ENCODE measurements at regions not wholly inside any gene's neighbourhood (a gene's known extent, or its start where the extent isn't known, plus 50 kb on each side); places are given as distances from the start of the nearest gene placed in this dataset.

DNA sequence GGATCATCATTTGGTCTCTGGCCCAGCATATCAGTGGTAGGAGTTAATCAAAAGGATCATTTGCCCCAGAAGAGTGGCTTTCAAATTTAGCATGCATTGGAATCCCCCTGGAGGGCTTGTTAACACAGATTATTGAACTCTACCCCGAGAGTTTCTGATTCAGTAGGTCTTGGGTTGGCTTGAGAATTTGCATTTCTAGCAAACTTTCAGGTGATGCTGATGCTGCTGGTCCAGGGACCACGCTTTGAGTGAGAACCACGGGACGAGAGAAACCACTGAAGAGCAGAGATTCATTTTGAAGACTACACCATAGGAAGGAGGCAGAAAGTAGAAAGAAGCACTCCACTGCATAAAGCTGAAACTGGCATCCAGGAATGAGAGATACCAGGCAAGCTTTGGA is 81.3 kb upstream of the DUSP10 start:
- ChIA-PET CTCF (no interaction called here), POLR2A (no interaction called here)
- TF ChIP-seq ZBTB1 (tag by site-specific recombination; IDR thresholded peaks at IDR 0.05) (no peak), ZNF629 (tag by site-specific recombination; IDR thresholded peaks at IDR 0.05) (no peak), ZNF133 (tag by site-specific recombination; IDR thresholded peaks at IDR 0.05) (no peak), ZNF350 (tag by site-specific recombination; IDR thresholded peaks at IDR 0.05) (no peak), MYNN (tag by site-specific recombination; IDR thresholded peaks at IDR 0.05; ENCODE audit: borderline replicate concordance) (no peak)
- TF ChIP-seq, protein P1, sequence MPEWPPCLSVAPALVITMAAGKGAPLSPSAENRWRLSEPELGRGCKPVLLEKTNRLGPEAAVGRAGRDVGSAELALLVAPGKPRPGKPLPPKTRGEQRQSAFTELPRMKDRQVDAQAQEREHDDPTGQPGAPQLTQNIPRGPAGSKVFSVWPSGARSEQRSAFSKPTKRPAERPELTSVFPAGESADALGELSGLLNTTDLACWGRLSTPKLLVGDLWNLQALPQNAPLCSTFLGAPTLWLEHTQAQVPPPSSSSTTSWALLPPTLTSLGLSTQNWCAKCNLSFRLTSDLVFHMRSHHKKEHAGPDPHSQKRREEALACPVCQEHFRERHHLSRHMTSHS (tag by site-specific recombination; IDR thresholded peaks at IDR 0.05), result no peak

DNA sequence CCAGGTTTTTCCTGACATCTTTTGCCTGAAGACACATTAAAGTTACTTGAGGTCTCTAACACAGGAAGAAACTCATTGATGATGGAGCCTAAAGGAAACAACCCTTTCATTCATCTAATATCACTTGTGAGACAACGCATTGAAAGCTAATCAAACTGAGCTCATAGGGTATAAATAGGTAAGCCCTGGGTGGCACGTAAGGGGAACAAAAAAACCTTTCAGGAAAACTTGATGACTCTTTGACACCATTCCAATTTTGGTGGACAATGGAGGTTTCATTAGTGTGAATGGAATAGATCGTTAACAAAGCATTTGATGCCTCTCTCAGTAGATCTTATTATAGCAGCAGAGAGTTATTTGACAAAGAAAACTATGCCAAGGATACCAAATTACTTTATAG is 80.7 kb upstream of the DUSP10 start:
- Histone ChIP-seq H3K4me3 (ENCODE audit: low read depth, low read length) (no peak overlapping the region), H3K4me1 (ENCODE audit: control insufficient read depth, insufficient read depth, low read length) (no peaks in the 10 kb centered on the region), H3K36me3 (ENCODE audit: control insufficient read depth in 2 of 2, insufficient read depth in 1 of 2, low read length in 2 of 2) (no peaks in the 10 kb centered on the region), H3K9me3 (ENCODE audit: control insufficient read depth, insufficient read depth, low read depth, low read length) (no peaks in the 10 kb centered on the region), H3K27ac (ENCODE audit: extremely low read depth, low read depth, low read length) (no peak overlapping the region)
- no peak for TF ChIP-seq ZNF549 (tag by site-specific recombination; IDR thresholded peaks at IDR 0.05)
- ChIA-PET POLR2A (no interaction called here), CTCF (no interaction called here)

More for the DNA sequence above, 81.3 kb upstream of the DUSP10 start:
- Histone ChIP-seq H3K36me3 (ENCODE audit: control insufficient read depth in 2 of 2, insufficient read depth in 1 of 2, low read length in 2 of 2) (no peaks in the 10 kb centered on the region), H3K27ac (ENCODE audit: extremely low read depth, low read depth, low read length) (no peak overlapping the region), H3K4me1 (ENCODE audit: control insufficient read depth, insufficient read depth, low read length) (no peaks in the 10 kb centered on the region), H3K9me3 (ENCODE audit: control insufficient read depth, insufficient read depth, low read depth, low read length) (no peaks in the 10 kb centered on the region), H3K4me3 (ENCODE audit: low read depth, low read length) (no peak overlapping the region)

DNA sequence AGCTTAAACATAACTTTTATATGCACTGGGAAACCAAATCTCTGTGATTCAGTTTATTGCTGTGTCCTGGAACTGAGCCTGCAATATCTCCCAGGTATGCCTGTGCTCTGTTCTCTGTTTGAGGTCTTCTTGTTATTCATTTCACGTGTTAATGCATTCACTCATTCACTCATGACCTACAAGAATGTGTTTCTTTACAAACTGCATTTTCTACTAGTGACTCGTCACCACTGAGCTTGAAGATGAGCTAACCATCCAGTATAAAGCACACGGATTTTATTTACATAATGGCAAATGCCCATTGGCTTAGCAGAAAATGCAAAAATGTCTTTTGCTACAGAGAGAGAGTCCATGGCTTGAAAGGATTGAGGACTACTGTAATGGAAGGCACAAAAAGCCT is 75.0 kb upstream of the DUSP10 start:
- no peaks in the 10 kb centered on the region for H3K4me1 ChIP-seq (ENCODE audit: control insufficient read depth, insufficient read depth, low read length)
- ChIA-PET POLR2A (no interaction called here), CTCF (interaction anchor here (0.6 to 1.2 kb wide), 2 partner anchors 9 to 31 kb away, joined by 3 to 4 read pairs; no protein-coding TSS in a partner anchor)
- H3K36me3 ChIP-seq (ENCODE audit: control insufficient read depth in 2 of 2, insufficient read depth in 1 of 2, low read length in 2 of 2), result no peaks in the 10 kb centered on the region
- H3K9me3 ChIP-seq (ENCODE audit: control insufficient read depth, insufficient read depth, low read depth, low read length), result no peaks in the 10 kb centered on the region
- no peak overlapping the region for H3K27ac ChIP-seq (ENCODE audit: extremely low read depth, low read depth, low read length)
- no peak for TF ChIP-seq ZNF521 (tag by site-specific recombination; IDR thresholded peaks at IDR 0.05)
- TF ChIP-seq ZBTB1 (tag by site-specific recombination; IDR thresholded peaks at IDR 0.05), result no peak
- TF ChIP-seq HOXC10 (CRISPR knock-in tag; IDR thresholded peaks at IDR 0.05), result no peak
- TF ChIP-seq KLF8 (tag by site-specific recombination; IDR thresholded peaks at IDR 0.05), result no peak
- no peak for TF ChIP-seq SP7 (tag by site-specific recombination; IDR thresholded peaks at IDR 0.05)
- TF ChIP-seq ZFP37 (tag by site-specific recombination; IDR thresholded peaks at IDR 0.05), result no peak
- TF ChIP-seq ZNF768 (tag by site-specific recombination; IDR thresholded peaks at IDR 0.05), result no peak
- TF ChIP-seq ZNF302 (tag by site-specific recombination; IDR thresholded peaks at IDR 0.05; ENCODE audit: low read depth), result no peak
- no peak for TF ChIP-seq ZNF501 (tag by site-specific recombination; IDR thresholded peaks at IDR 0.05)
- TF ChIP-seq ZNF529 (tag by site-specific recombination; IDR thresholded peaks at IDR 0.05; ENCODE audit: insufficient replicate concordance), result no peak
- no peak for TF ChIP-seq GLI2 (tag by site-specific recombination; IDR thresholded peaks at IDR 0.05; ENCODE audit: borderline replicate concordance, low read depth)
- no peak for TF ChIP-seq ZBTB8A (tag by site-specific recombination; IDR thresholded peaks at IDR 0.05)
- TF ChIP-seq ZBTB48 (tag by site-specific recombination; IDR thresholded peaks at IDR 0.05), result no peak
- no peak for TF ChIP-seq ZNF776 (tag by site-specific recombination; IDR thresholded peaks at IDR 0.05; ENCODE audit: borderline replicate concordance)
- no peak for TF ChIP-seq SALL2 (tag by site-specific recombination; IDR thresholded peaks at IDR 0.05; ENCODE audit: borderline replicate concordance)
- H3K4me3 ChIP-seq (ENCODE audit: low read depth, low read length), result no peak overlapping the region

DNA sequence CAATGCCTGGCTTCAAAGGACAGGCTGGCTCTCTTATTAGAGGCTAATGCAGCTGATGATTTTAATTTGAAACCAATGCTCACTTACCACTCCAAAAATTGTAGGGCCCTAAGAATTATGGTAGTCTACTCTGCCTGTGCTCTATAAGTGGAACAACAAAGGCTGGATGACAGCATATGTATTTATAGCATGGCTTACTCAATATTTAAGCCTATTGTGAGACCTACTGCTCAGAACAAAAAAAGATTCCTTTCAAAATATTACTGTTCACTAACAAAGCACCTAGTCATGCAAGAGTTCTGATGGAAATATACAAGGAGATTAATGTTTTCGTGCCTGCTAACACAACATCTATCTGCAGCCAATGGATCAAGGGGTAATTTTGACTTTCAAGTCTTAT is 73.8 kb upstream of the DUSP10 start:
- H3K4me1 ChIP-seq (ENCODE audit: control insufficient read depth, insufficient read depth, low read length), result no peaks in the 10 kb centered on the region
- no peak overlapping the region for H3K27ac ChIP-seq (ENCODE audit: extremely low read depth, low read depth, low read length)
- POLR2A ChIA-PET, result no interaction called here
- no peaks in the 10 kb centered on the region for H3K9me3 ChIP-seq (ENCODE audit: control insufficient read depth, insufficient read depth, low read depth, low read length)
- H3K36me3 ChIP-seq (ENCODE audit: control insufficient read depth in 2 of 2, insufficient read depth in 1 of 2, low read length in 2 of 2), result no peaks in the 10 kb centered on the region
- CTCF ChIA-PET, result no interaction called here
- no peak overlapping the region for H3K4me3 ChIP-seq (ENCODE audit: low read depth, low read length)
- TF ChIP-seq ZNF629 (tag by site-specific recombination; IDR thresholded peaks at IDR 0.05) (no peak), ZNF561 (tag by site-specific recombination; IDR thresholded peaks at IDR 0.05; ENCODE audit: borderline replicate concordance) (no peak), ZBTB8A (tag by site-specific recombination; IDR thresholded peaks at IDR 0.05) (no peak), ZNF114 (tag by site-specific recombination; IDR thresholded peaks at IDR 0.05) (no peak), ZNF174 (tag by site-specific recombination; IDR thresholded peaks at IDR 0.05) (no peak), ZNF37A (tag by site-specific recombination; IDR thresholded peaks at IDR 0.05) (no peak), FEZF1 (tag by site-specific recombination; IDR thresholded peaks at IDR 0.05) (no peak), ZNF366 (tag by site-specific recombination; conservative IDR thresholded peaks at IDR 0.05) (no peak), ZNF121 (tag by site-specific recombination; IDR thresholded peaks at IDR 0.05) (no peak)
- TF ChIP-seq, protein P2, sequence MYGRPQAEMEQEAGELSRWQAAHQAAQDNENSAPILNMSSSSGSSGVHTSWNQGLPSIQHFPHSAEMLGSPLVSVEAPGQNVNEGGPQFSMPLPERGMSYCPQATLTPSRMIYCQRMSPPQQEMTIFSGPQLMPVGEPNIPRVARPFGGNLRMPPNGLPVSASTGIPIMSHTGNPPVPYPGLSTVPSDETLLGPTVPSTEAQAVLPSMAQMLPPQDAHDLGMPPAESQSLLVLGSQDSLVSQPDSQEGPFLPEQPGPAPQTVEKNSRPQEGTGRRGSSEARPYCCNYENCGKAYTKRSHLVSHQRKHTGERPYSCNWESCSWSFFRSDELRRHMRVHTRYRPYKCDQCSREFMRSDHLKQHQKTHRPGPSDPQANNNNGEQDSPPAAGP (tag by site-specific recombination; IDR thresholded peaks at IDR 0.05), result no peak

All from HEK293 (cell line).